Stimulated activated CD4-positive, alpha-beta T cell treated with anti-CD3 and anti-CD28 coated beads, TNF-alpha, amount 100 ng/mL, for 48 hours (primary cell): ENCODE measurements at regions not wholly inside any gene's neighbourhood (a gene's known extent, or its start where the extent isn't known, plus 50 kb on each side); places are given as distances from the start of the nearest gene placed in this dataset.

Source experiments
- DNase-seq, 3 donors: peaks; one replicate each; pipeline ENCODE4 v3.0.0-alpha.2; 2020; ENCODE audit warnings: low read depth in 3 of 3

DNA sequence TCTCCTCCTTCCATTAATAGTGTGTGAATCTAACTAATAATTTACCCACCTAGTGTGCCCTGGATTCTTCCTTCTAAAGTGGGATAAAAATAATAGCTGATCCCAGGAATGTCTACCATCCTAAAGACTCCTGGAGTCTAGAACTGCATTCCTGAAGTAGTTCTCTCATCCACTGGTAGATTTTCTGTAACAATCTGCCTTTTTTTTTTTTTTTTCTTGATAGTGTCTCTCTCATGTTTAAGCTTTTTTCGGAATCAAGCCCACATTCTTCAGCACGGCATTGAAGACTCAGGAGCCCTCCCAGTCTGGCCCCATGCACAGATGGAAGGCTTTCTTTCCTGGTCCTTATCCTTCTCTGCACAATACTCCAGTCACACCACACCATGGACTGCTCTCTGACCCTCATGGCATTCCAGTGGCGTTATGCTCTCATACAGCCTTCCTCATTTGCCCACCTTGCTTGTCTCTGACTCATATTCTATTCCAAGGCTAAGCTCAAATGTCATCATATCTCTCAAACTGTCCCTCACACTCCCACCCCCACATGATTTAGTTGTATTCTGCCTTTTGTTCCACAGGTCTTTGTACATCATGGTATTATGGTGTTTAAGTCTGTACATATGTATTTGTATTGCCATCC lies 68.7 kb upstream of the FRY start:
- DNase-seq, result no peak

DNA sequence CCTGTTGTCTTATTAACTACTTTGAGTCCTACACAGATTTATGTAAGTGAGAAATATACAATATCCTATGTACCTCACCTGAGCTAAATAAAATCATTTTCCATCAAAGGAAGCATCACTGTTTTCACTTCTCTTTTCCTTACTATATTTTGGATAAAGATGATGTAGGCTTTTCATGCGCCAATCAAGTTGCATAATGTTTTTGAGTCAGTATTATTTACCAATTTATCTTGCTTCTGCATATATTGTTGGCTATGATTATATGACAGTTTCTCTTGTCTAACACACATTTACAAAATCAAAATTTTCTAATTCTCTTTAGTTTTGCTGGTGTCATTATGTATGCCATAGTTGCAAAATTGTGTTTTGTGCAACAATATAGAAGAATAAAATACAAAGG lies 67.9 kb upstream of the FRY start:
- no peak for DNase-seq

DNA sequence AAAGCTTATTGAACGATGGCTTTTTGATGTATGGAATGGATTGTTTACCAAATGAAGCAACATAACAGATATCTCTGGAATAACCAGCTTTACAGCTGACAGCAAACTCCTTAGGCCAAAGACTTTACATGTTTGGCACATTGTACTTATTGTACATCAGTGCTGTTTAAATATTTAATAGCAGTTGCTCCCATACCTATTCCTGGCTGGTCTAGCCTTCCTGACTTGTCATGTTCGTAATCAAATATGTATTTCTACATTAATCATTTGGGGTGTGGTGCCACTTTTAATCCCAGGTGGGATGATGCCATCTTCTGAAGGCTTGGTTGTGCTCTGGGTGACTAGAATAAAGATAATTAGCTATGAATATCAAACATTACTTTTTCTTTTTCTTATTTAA lies 67.4 kb upstream of the FRY start:
- DNase-seq, result no peak

DNA sequence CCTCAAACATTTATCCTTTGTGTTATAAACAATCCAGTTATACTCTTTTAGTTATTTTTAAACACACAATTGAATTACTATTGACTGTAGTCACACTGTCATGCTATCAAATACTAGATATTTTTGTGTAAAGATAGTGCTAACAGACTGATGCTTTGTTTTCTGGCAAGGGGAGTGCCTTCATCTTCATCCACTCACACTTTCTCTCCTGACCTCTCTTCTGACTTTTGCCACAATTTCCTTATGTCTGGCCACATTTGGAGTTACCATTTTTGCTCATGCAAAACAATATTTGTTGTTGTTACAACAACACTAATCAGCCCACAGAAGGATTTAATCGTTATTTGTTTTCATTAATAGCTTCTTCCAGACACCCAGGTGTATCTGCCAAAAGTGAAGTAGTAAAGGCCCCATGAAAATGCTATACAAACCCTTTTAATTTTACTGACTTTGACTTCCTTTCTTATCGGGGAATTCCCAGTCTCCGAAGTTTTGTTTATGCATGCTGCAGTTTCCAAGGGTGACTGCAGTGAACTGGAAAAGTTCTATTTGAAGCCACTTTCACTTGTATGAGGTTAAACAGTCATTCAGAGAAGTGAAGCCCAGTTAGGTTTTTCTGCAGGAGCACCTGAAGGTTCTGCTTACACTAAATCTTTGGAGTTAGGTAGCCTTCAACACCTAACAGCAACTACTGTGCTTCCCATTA lies 66.1 kb upstream of the FRY start:
- no peak for DNase-seq

DNA sequence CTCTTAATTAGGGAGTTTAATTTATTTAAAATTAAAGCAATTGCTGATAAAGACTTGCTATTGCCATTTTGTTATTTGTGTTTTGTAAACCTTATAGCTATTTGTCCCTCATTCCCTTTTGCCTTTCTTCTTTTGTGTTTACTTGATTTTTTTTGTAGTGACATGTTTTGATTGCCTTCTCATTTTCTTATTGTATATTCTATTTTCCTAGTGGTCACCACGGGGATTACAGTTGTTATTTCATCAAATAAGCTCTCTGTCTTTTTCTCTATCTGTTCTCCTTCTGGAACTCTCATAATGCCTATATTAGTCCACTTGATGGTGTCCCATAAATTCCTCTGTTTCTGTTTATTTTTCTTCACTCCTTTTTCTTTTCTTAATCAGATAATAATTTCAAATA lies 64.4 kb upstream of the FRY start:
- DNase-seq, result no peak

DNA sequence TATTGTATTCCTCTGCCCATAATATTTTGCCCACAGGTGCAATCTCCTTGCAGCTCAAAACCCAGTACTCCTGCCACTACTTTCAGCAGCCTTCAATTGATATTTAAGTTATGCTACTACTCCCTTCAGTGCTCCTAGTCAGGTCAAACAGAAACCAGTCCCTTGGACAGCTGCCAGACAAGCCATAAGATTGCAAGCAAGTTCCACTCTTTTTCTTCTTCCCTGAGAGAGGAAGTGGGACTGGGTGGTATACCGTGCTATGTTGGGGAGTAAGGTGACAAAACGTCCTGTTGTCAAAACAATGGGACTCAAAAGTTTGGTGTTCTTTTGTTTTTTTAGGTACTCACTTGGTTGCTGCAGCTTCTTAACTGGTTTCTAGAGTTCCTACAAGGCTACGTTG lies 63.1 kb upstream of the FRY start:
- DNase-seq, result no peak

DNA sequence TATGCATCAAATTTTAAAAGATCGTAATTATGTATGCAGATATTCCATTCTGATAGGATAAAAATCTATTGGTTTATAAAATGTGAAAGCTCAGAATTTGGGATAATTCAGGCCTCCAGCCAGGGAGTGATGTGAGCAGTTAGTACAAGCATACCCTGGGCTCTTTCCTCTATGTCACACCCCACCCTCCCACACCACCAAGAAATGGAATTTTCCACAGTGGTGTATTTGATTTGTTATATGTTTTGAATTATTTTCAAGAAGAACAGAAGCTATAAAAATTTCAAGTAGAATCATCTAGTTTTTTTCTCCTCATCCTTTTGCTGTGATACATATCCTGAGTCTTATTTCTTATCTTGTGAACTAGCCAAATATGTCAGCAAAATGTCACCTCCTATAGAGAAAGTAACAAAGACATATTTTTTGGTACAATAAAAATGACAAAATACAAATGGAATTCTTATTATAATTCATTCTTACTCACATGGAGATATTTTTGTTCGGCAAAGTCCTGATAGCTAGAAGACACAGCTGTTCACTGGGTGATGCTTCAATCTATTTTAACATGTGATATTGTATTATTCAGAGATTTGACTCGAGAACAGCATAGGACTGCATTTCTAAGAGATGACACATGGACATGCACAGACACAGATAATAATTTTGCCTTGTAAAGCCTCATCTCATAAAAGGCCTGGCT lies 61.2 kb upstream of the FRY start:
- DNase-seq, result no peak

DNA sequence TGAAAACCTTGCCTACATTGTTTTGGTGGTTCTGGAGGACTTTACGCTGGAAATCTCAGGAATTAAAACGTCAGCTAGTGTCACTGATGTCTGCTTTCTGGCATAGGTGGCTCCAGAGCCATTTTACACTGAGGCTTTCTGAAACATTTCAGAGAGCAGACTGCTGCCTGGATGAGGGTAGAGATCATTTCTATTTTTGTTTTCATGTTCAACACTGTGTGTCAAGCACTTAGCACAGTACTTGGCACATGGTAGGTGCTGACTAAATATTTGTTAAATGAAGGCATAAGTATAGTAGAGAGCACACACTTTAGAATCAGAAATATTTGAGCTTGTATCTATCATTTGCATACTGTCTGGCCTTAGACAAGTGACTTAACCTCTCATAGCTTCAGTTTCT lies 59.1 kb upstream of the FRY start:
- DNase-seq, result no peak

DNA sequence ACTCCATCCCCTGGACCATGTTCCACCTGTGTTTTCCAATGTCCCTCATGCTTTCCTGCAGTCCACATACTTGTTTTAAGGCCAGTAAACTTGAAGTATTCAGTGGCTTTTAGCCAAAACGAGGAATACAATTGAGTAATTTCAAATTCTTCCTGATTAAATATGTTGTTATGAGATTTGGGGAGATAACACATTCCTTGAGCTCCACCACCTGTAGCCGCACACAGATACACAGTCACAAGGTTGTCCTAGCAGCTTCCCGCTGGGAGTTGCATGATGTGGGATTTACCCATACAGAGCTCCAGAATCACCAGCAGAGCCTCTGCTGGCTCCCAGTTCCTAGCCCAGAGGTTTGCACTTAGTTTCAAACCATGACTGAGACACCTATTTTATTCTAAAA lies 53.6 kb upstream of the FRY start:
- no peak for DNase-seq

DNA sequence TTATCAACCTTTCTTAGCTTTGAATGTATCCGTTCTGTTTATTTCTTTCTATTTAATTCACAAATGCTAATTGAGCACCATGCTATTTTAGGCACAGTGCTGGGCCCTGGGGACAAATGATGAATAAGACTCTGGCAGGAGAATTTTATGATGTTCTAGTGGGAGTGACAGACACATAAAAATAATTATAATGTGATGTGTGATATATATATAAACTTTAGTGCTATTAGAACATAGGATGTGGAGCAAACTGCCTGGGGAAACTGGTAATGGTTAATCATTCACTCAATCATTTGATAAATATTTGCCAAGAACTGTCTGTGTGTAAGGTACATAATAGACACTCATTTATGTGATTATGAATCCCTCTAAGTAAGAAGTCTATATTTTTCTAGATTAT lies 50.7 kb upstream of the FRY start:
- DNase-seq, result no peak
